Breast epithelium (tissue), 3 donors: ENCODE measurements at regions not wholly inside any gene's neighbourhood (a gene's known extent, or its start where the extent isn't known, plus 50 kb on each side); places are given as distances from the start of the nearest gene placed in this dataset.
"Not testable (repeated sequence)": the region's sequence is repeated elsewhere in the genome, so short reads cannot be mapped to it uniquely, and the experiment has no call there.

Experiments
- POLR2A ChIP-seq: fragments of 450-650 bp; IDR thresholded peaks from one replicate; pipeline ENCODE4 v1.6.1; 2016; ENCODE audit warnings: antibody characterized with exemption, mild to moderate bottlenecking, moderate library complexity
- POLR2AphosphoS5 ChIP-seq, 3 donors: sonication (generic); formaldehyde crosslinking; IDR thresholded peaks; one replicate each; pipeline ENCODE4 v1.6.1; 2017; ENCODE audit warnings: antibody characterized with exemption in 3 of 3
- TF ChIP-seq, protein P1 (sequence below), 3 donors: fragments of 450-650 bp; IDR thresholded peaks; one replicate each; pipeline ENCODE4 v1.5.1; 2016 to 2017; ENCODE audit warnings: antibody characterized with exemption in 3 of 3, mild to moderate bottlenecking in 3 of 3, moderate library complexity in 3 of 3

- TF ChIP-seq, protein P1, sequence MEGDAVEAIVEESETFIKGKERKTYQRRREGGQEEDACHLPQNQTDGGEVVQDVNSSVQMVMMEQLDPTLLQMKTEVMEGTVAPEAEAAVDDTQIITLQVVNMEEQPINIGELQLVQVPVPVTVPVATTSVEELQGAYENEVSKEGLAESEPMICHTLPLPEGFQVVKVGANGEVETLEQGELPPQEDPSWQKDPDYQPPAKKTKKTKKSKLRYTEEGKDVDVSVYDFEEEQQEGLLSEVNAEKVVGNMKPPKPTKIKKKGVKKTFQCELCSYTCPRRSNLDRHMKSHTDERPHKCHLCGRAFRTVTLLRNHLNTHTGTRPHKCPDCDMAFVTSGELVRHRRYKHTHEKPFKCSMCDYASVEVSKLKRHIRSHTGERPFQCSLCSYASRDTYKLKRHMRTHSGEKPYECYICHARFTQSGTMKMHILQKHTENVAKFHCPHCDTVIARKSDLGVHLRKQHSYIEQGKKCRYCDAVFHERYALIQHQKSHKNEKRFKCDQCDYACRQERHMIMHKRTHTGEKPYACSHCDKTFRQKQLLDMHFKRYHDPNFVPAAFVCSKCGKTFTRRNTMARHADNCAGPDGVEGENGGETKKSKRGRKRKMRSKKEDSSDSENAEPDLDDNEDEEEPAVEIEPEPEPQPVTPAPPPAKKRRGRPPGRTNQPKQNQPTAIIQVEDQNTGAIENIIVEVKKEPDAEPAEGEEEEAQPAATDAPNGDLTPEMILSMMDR (IDR thresholded peaks at IDR 0.05), result not testable (repeated sequence)
- TF ChIP-seq POLR2A; POLR2AphosphoS5 (IDR thresholded peaks at IDR 0.05): not testable (repeated sequence)
Measured at GRCh38 chr9:41838953-41839352, 290.3 kb downstream of the CNTNAP3B start.
